ENCODE measurements at regions not wholly inside any gene's neighbourhood (a gene's known extent, or its start where the extent isn't known, plus 50 kb on each side); places are given as distances from the start of the nearest gene placed in this dataset.

DNA sequence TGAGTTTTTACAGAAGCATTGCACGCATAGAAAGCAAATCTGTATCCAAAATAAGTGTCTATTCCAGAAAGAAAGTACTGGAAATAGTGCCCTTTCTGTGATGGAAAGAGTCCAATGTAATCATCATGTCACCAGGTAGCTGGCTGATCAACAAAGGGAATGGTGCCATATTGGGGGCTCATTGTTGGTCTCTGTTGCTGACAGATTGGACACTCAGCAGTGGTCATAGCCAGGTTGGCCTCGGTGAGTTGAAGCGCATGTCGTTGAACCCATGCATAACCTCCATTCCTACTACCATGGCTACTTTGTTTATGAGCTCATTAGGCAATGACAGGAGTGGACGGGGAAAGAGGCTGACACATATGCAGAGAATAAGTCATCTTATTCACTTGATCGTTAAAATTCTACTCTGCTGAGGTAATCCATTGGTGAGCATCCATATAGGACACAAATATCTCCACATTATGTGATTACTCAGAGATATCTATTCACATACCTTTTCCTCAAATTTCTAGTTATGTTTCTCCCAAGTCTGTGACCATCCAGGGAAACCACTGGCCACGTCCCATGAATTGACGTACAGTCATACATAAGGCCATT is 560.5 kb downstream of the HAO1 start:
- Histone ChIP-seq H3K36me3 (ENCODE audit: control insufficient read depth in 4 of 4, insufficient read depth in 4 of 4, low read length in 4 of 4) (no peaks in the 10 kb centered on the region), H3K9ac (ENCODE audit: insufficient read depth in 1 of 2, low read length in 2 of 2) (no peak overlapping the region), H3K9me3 (ENCODE audit: control insufficient read depth in 4 of 4, insufficient read depth in 3 of 4, low read length in 3 of 4) (peaks cover 0 to 6% (median under 1%) of the 10 kb centered on the region in 4 donors), H3K27ac (ENCODE audit: low read depth in 1 of 2, low read length in 1 of 2) (no peak overlapping the region), H3K4me1 (ENCODE audit: control insufficient read depth in 5 of 5, insufficient read depth in 5 of 5, low read length in 5 of 5) (no peaks in the 10 kb centered on the region), H3K27me3 (ENCODE audit: control insufficient read depth in 3 of 3, insufficient read depth in 3 of 3, low read length in 2 of 3) (no peaks in the 10 kb centered on the region), H3K4me3 (no peak overlapping the region)
- 60 to 87% methylated on average over 8 of the region's 8 CpGs for WGBS, 2 donors
- no peak for ATAC-seq (ENCODE audit: insufficient read depth, low FRiP score)
- no peak for DNase-seq
- TF ChIP-seq CTCF (IDR thresholded peaks at IDR 0.05; ENCODE audit: control extremely low read depth, extremely low read depth) = no peak

GRCh38 chr20:7383216-7383615 is 557.0 kb downstream of the HAO1 start:
- no peak for TF ChIP-seq CTCF (IDR thresholded peaks at IDR 0.05; ENCODE audit: control extremely low read depth, extremely low read depth)
- Histone ChIP-seq H3K27ac (ENCODE audit: low read depth in 1 of 2, low read length in 1 of 2) (no peak overlapping the region), H3K9me3 (ENCODE audit: control insufficient read depth in 4 of 4, insufficient read depth in 3 of 4, low read length in 3 of 4) (peaks cover 0 to 3% (median 0%) of the 10 kb centered on the region in 4 donors), H3K36me3 (ENCODE audit: control insufficient read depth in 4 of 4, insufficient read depth in 4 of 4, low read length in 4 of 4) (no peaks in the 10 kb centered on the region), H3K27me3 (ENCODE audit: control insufficient read depth in 3 of 3, insufficient read depth in 3 of 3, low read length in 2 of 3) (no peaks in the 10 kb centered on the region), H3K9ac (ENCODE audit: insufficient read depth in 1 of 2, low read length in 2 of 2) (no peak overlapping the region), H3K4me3 (no peak overlapping the region), H3K4me1 (ENCODE audit: control insufficient read depth in 5 of 5, insufficient read depth in 5 of 5, low read length in 5 of 5) (no peaks in the 10 kb centered on the region)
- no peak for ATAC-seq (ENCODE audit: insufficient read depth, low FRiP score)
- no peak for DNase-seq

GRCh38 chr20:7387638-7388193 is 552.5 kb downstream of the HAO1 start:
- H3K9ac ChIP-seq (ENCODE audit: insufficient read depth in 1 of 2, low read length in 2 of 2) = no peak overlapping the region
- no peak for ATAC-seq (ENCODE audit: insufficient read depth, low FRiP score)
- no peak for TF ChIP-seq CTCF (IDR thresholded peaks at IDR 0.05; ENCODE audit: control extremely low read depth, extremely low read depth)
- no peaks in the 10 kb centered on the region for H3K36me3 ChIP-seq (ENCODE audit: control insufficient read depth in 4 of 4, insufficient read depth in 4 of 4, low read length in 4 of 4)
- H3K27me3 ChIP-seq (ENCODE audit: control insufficient read depth in 3 of 3, insufficient read depth in 3 of 3, low read length in 2 of 3) = no peaks in the 10 kb centered on the region
- H3K9me3 ChIP-seq (ENCODE audit: control insufficient read depth in 4 of 4, insufficient read depth in 3 of 4, low read length in 3 of 4) = no peaks in the 10 kb centered on the region
- peaks cover 0 to 9% (median 0%) of the 10 kb centered on the region in 5 donors for H3K4me1 ChIP-seq (ENCODE audit: control insufficient read depth in 5 of 5, insufficient read depth in 5 of 5, low read length in 5 of 5)
- 78 to 88% methylated on average over 3 of the region's 3 CpGs for WGBS, 2 donors
- H3K4me3 ChIP-seq = no peak overlapping the region
- DNase-seq = no peak
- no peak overlapping the region for H3K27ac ChIP-seq (ENCODE audit: low read depth in 1 of 2, low read length in 1 of 2)

DNA sequence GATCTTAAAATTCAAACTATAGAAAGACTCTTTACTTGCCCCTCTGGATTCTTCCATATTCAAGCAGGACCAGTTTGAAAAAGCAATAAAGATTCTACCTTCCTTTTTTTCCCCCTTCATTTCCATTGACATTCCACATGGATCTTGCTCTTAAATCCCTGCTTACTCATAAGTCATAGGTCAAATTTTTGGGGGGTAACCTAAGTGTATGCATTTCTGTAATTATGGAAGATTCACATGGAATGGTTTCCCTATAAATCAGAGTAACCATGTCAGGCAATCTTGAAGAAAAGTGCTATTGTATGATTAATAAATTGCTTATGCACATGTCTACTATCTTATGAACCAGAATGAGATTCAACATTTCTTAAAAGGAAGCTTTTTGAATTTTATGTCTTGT is 551.0 kb downstream of the HAO1 start:
- ATAC-seq (ENCODE audit: insufficient read depth, low FRiP score) (no peak), DNase-seq (no peak)
- Histone ChIP-seq H3K4me3 (no peak overlapping the region), H3K9me3 (ENCODE audit: control insufficient read depth in 4 of 4, insufficient read depth in 3 of 4, low read length in 3 of 4) (no peaks in the 10 kb centered on the region), H3K27ac (ENCODE audit: low read depth in 1 of 2, low read length in 1 of 2) (no peak overlapping the region), H3K9ac (ENCODE audit: insufficient read depth in 1 of 2, low read length in 2 of 2) (no peak overlapping the region), H3K27me3 (ENCODE audit: control insufficient read depth in 3 of 3, insufficient read depth in 3 of 3, low read length in 2 of 3) (no peaks in the 10 kb centered on the region), H3K4me1 (ENCODE audit: control insufficient read depth in 5 of 5, insufficient read depth in 5 of 5, low read length in 5 of 5) (peaks cover 0 to 9% (median 0%) of the 10 kb centered on the region in 5 donors), H3K36me3 (ENCODE audit: control insufficient read depth in 4 of 4, insufficient read depth in 4 of 4, low read length in 4 of 4) (no peaks in the 10 kb centered on the region)
- no peak for TF ChIP-seq CTCF (IDR thresholded peaks at IDR 0.05; ENCODE audit: control extremely low read depth, extremely low read depth)

All from lung (tissue), 11 donors.